GM12878 (cell line): ENCODE measurements at regions not wholly inside any gene's neighbourhood (a gene's known extent, or its start where the extent isn't known, plus 50 kb on each side); places are given as distances from the start of the nearest gene placed in this dataset.

Experiments
- ATAC-seq: fragments of 200-7000 bp; cut with Tn5 transposase; 3 replicates; pipeline ENCODE4 v1.9.1; 2020; ENCODE audit warnings: mild to moderate bottlenecking, moderate library complexity
- BruUV-seq: library from RNA; stranded (reverse); fragments of 400-500 nt; replicated peaks from 2 replicates; lab custom pipeline; 2021; lab: Mats Ljungman, UMichigan
- CTCF ChIA-PET: fragments of 300-600 bp; sonication (Branson Sonifier 250); formaldehyde crosslinking; extraction: SDS; loops from one replicate; lab custom pipeline; 2021; ENCODE audit warnings: inconsistent platforms; lab: Yijun Ruan, JAX
- POLR2A ChIA-PET: fragments of 350-600 bp; formaldehyde crosslinking; extraction: SDS; loops from one replicate; lab custom pipeline; 2021; ENCODE audit warnings: inconsistent platforms; lab: Charles Lee
- RAD21 ChIA-PET: fragments of 300-600 bp; sonication (Branson Sonifier 250); formaldehyde crosslinking; loops from one replicate; lab custom pipeline; 2023; ENCODE audit warnings: antibody characterized with exemption; ENCODE audit not compliant: unreplicated experiment; lab: Charles Lee
- SMC1A ChIA-PET: fragments of 300-600 bp; sonication (Branson Sonifier 250); formaldehyde crosslinking; loops from one replicate; lab custom pipeline; 2023; ENCODE audit not compliant: unreplicated experiment, uncharacterized antibody; lab: Charles Lee
- DNase-seq: peaks from one replicate; pipeline ENCODE4 v3.0.0-alpha.2; 2011; ENCODE audit warnings: low read depth, low spot score
- FAIRE-seq: peaks from 3 replicates; lab custom pipeline; 2011; peaks lifted over from hg19 to GRCh38; lab: Jason Lieb, UNC
- H2AFZ ChIP-seq: 2 replicates; pipeline ENCODE4 v1.6.0; 2011; ENCODE audit warnings: low read depth, low read length, control low read depth; ENCODE audit not compliant: control insufficient read depth
- H3K27ac ChIP-seq: 2 replicates; pipeline ENCODE4 v1.5.1; 2011; ENCODE audit warnings: control low read depth; ENCODE audit not compliant: control insufficient read depth, insufficient read depth
- H3K27me3 ChIP-seq, 2 experiments: replicated peaks in 1 of 2; 2 replicates each; pipeline versions ENCODE4 v1.6.0 to v1.6.1; 2011; ENCODE audit warnings: low read length in 1 of 2; ENCODE audit not compliant: control insufficient read depth in 2 of 2, insufficient read depth in 2 of 2
- H3K36me3 ChIP-seq, 2 experiments: 2 replicates each; pipeline ENCODE4 v1.5.1; 2011; ENCODE audit warnings: low read length in 1 of 2; ENCODE audit not compliant: control insufficient read depth in 2 of 2, insufficient read depth in 2 of 2
- H3K4me1 ChIP-seq: 2 replicates; pipeline ENCODE4 v1.6.1; 2011; ENCODE audit warnings: mild to moderate bottlenecking, low read length, moderate library complexity, mixed read lengths; ENCODE audit not compliant: control insufficient read depth, insufficient read depth
- H3K4me2 ChIP-seq: 2 replicates; pipeline ENCODE4 v1.6.0; 2011; ENCODE audit warnings: control low read depth; ENCODE audit not compliant: control insufficient read depth, insufficient read depth
- H3K4me3 ChIP-seq: fragments of 200-600 bp; sonication (generic); 2 replicates; pipeline ENCODE4 v1.5.1; 2016
- H3K79me2 ChIP-seq: 2 replicates; pipeline ENCODE4 v1.6.0; 2011; ENCODE audit warnings: low read length; ENCODE audit not compliant: control insufficient read depth, insufficient read depth
- H3K9ac ChIP-seq: 2 replicates; pipeline ENCODE4 v1.8.0; 2011; ENCODE audit warnings: low read length, control low read depth, mixed read lengths; ENCODE audit not compliant: control insufficient read depth, insufficient read depth
- H3K9me3 ChIP-seq: replicated peaks from 3 replicates; pipeline ENCODE4 v1.5.1; 2011; ENCODE audit warnings: mild to moderate bottlenecking, low read length; ENCODE audit not compliant: control insufficient read depth, insufficient read depth
- H4K20me1 ChIP-seq: 2 replicates; pipeline ENCODE4 v1.6.0; 2011; ENCODE audit not compliant: control insufficient read depth, insufficient read depth
- BACH1 ChIP-seq: fragments of 450-650 bp; IDR thresholded peaks from 2 replicates; pipeline ENCODE4 v1.6.1; 2017; ENCODE audit warnings: mild to moderate bottlenecking, borderline replicate concordance
- EZH2 ChIP-seq: IDR thresholded peaks from 2 replicates; pipeline ENCODE4 v1.6.1; 2012; ENCODE audit warnings: low read depth, mild to moderate bottlenecking, control low read depth, inconsistent platforms, low read length, borderline replicate concordance; ENCODE audit not compliant: control insufficient read depth
- MXI1 ChIP-seq: fragments of 150-350 bp; IDR thresholded peaks from 2 replicates; pipeline ENCODE4 v1.6.1; 2011; ENCODE audit warnings: low read depth, mild to moderate bottlenecking, inconsistent platforms, low read length, improper control_type of control experiment
- MYC ChIP-seq: IDR thresholded peaks from 2 replicates; pipeline ENCODE4 v1.6.1; 2011; ENCODE audit warnings: mild to moderate bottlenecking, low read length, moderate library complexity, inconsistent platforms; ENCODE audit not compliant: insufficient read depth, insufficient replicate concordance, insufficient read length, severe bottlenecking
- RCOR1 ChIP-seq: conservative IDR thresholded peaks from 2 replicates; pipeline ENCODE4 v1.6.1; 2012; ENCODE audit warnings: low read depth, low read length, improper control_type of control experiment
- SREBF1 ChIP-seq: IDR thresholded peaks from 2 replicates; pipeline ENCODE4 v1.6.1; 2012; ENCODE audit warnings: mild to moderate bottlenecking, low read length
- ZNF217 ChIP-seq: fragments of 450-650 bp; IDR thresholded peaks from 2 replicates; pipeline ENCODE4 v1.6.1; 2017; ENCODE audit warnings: antibody characterized with exemption, mild to moderate bottlenecking
- WGBS: methylation state at CpG from one replicate; pipeline ENCODE4 v1.1.6; 2016; ENCODE audit warnings: low lambda C conversion rate; ENCODE audit not compliant: insufficient replicate concordance, insufficient coverage; ENCODE audit errors: missing lambda C conversion rate; 5-methylcytosine and 5-hydroxymethylcytosine counted together
- in situ Hi-C: fragments of 300-500 bp; cut with MboI; formaldehyde crosslinking; loops from 9 replicates; pipeline ENCODE4 v1.14.3; 2018; ENCODE audit warnings: mixed read lengths
- intact Hi-C: fragments of 100-400 bp; cut with micrococcal nuclease; formaldehyde crosslinking; loops from one replicate; pipeline ENCODE4 v1.14.2; 2022; ENCODE audit not compliant: unreplicated experiment
- TF ChIP-seq, protein P1 (sequence below): fragments of 450-650 bp; IDR thresholded peaks from 2 replicates; pipeline ENCODE4 v1.6.1; 2014; ENCODE audit warnings: mild to moderate bottlenecking
- TF ChIP-seq, protein P2 (sequence below): fragments of 150-350 bp; IDR thresholded peaks from 2 replicates; pipeline ENCODE4 v1.6.1; 2014; ENCODE audit warnings: mild to moderate bottlenecking, low read depth, low read length
- TF ChIP-seq, protein P3 (sequence below): fragments of 450-650 bp; IDR thresholded peaks from 2 replicates; pipeline ENCODE4 v1.6.1; 2018; ENCODE audit warnings: borderline replicate concordance, mild to moderate bottlenecking; ENCODE audit not compliant: partially characterized antibody
- TF ChIP-seq, protein P4 (sequence below): fragments of 150-350 bp; IDR thresholded peaks from 2 replicates; pipeline ENCODE4 v1.6.1; 2016; ENCODE audit warnings: low read depth, low read length

DNA sequence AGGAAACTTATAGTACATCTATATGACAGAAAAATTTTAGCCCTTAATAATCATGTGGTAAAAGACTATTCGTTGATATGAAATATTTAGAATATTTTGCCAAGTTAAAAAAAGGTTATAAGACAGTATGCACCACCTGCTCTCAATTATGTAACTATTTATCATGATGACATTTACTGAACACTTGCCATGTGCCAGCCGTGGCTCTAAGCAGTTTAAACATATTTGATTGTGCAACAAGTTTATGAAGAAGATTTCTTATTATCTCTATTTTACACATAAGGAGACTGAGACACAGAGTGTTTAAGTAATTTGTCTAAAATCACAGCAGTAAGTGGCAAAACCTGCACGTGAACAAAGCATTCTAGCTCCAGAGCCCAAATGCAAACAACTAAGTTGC is 199.3 kb upstream of the JUN start (continued):
- TF ChIP-seq EZH2: no peak
- TF ChIP-seq, all 136 proteins: peak for 0

DNA sequence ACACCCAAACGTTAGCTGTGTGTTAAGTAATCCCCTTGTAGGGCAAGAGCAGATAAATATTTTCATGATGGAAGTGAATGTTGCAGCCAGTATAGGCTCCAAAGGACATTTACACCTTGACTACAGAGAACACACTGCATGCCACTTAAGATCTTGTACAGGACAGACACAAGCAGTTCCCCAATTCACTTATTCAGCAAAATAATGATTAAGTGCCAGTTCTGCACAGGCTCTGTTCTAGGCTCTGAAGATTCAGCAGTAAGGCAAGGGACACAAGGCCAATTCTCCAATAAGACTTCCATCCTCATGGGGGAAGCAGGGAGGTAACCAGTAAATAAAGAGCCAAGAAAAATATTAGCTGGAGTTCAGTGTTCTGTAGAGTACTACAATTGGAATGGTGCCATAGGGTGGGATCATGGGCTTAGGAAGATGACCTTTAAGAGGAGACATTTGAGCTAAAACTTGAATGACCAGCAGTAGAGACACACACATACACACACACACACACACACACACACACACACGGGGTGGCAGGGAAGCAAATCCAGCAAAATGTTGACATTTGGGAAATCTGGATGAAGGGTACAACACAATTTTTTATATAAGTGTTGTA is 199.9 kb upstream of the JUN start:
- BruUV-seq: no TSS peak
- H3K9ac ChIP-seq: no peak overlapping the region
- 17% methylated on average over 2 of the region's 2 CpGs for WGBS
- SMC1A ChIA-PET: no interaction called here
- H3K27me3 ChIP-seq: no peaks in the 10 kb centered on the region; a peak in 1 of 4 replicates
- intact Hi-C loops: no loop called here
- no peak for ATAC-seq
- POLR2A ChIA-PET: no interaction called here
- RAD21 ChIA-PET: no interaction called here
- H3K4me1 ChIP-seq: peaks cover 3% of the 10 kb centered on the region; the same call in 1 of the 2 replicates
- CTCF ChIA-PET: interaction anchor here (0.7 kb wide), 1 partner anchor 11 kb away, joined by 3 read pairs; no protein-coding TSS in a partner anchor
- H3K9me3 ChIP-seq: no peaks in the 10 kb centered on the region
- FAIRE-seq: no peak
- no peak overlapping the region for H3K4me2 ChIP-seq
- in situ Hi-C loops: no loop called here
- no peaks in the 10 kb centered on the region for H3K79me2 ChIP-seq
- H2AFZ ChIP-seq: no peak overlapping the region
- H4K20me1 ChIP-seq: no peaks in the 10 kb centered on the region
- H3K27ac ChIP-seq: no peak overlapping the region
- H3K36me3 ChIP-seq: no peaks in the 10 kb centered on the region
- H3K4me3 ChIP-seq: no peak overlapping the region
- no peak for DNase-seq
- TF ChIP-seq, protein P1, sequence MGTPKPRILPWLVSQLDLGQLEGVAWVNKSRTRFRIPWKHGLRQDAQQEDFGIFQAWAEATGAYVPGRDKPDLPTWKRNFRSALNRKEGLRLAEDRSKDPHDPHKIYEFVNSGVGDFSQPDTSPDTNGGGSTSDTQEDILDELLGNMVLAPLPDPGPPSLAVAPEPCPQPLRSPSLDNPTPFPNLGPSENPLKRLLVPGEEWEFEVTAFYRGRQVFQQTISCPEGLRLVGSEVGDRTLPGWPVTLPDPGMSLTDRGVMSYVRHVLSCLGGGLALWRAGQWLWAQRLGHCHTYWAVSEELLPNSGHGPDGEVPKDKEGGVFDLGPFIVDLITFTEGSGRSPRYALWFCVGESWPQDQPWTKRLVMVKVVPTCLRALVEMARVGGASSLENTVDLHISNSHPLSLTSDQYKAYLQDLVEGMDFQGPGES: no peak
- TF ChIP-seq BACH1 (no peak), SREBF1 (no peak), RCOR1 (no peak), MYC (no peak), MXI1 (no peak), ZNF217 (no peak)
- TF ChIP-seq, protein P2, sequence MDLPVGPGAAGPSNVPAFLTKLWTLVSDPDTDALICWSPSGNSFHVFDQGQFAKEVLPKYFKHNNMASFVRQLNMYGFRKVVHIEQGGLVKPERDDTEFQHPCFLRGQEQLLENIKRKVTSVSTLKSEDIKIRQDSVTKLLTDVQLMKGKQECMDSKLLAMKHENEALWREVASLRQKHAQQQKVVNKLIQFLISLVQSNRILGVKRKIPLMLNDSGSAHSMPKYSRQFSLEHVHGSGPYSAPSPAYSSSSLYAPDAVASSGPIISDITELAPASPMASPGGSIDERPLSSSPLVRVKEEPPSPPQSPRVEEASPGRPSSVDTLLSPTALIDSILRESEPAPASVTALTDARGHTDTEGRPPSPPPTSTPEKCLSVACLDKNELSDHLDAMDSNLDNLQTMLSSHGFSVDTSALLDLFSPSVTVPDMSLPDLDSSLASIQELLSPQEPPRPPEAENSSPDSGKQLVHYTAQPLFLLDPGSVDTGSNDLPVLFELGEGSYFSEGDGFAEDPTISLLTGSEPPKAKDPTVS: no peak
- TF ChIP-seq, protein P3, sequence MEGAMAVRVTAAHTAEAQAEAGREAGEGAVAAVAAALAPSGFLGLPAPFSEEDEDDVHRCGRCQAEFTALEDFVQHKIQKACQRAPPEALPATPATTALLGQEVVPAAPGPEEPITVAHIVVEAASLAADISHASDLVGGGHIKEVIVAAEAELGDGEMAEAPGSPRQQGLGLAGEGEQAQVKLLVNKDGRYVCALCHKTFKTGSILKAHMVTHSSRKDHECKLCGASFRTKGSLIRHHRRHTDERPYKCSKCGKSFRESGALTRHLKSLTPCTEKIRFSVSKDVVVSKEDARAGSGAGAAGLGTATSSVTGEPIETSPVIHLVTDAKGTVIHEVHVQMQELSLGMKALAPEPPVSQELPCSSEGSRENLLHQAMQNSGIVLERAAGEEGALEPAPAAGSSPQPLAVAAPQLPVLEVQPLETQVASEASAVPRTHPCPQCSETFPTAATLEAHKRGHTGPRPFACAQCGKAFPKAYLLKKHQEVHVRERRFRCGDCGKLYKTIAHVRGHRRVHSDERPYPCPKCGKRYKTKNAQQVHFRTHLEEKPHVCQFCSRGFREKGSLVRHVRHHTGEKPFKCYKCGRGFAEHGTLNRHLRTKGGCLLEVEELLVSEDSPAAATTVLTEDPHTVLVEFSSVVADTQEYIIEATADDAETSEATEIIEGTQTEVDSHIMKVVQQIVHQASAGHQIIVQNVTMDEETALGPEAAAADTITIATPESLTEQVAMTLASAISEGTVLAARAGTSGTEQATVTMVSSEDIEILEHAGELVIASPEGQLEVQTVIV: no peak
- TF ChIP-seq, protein P4, sequence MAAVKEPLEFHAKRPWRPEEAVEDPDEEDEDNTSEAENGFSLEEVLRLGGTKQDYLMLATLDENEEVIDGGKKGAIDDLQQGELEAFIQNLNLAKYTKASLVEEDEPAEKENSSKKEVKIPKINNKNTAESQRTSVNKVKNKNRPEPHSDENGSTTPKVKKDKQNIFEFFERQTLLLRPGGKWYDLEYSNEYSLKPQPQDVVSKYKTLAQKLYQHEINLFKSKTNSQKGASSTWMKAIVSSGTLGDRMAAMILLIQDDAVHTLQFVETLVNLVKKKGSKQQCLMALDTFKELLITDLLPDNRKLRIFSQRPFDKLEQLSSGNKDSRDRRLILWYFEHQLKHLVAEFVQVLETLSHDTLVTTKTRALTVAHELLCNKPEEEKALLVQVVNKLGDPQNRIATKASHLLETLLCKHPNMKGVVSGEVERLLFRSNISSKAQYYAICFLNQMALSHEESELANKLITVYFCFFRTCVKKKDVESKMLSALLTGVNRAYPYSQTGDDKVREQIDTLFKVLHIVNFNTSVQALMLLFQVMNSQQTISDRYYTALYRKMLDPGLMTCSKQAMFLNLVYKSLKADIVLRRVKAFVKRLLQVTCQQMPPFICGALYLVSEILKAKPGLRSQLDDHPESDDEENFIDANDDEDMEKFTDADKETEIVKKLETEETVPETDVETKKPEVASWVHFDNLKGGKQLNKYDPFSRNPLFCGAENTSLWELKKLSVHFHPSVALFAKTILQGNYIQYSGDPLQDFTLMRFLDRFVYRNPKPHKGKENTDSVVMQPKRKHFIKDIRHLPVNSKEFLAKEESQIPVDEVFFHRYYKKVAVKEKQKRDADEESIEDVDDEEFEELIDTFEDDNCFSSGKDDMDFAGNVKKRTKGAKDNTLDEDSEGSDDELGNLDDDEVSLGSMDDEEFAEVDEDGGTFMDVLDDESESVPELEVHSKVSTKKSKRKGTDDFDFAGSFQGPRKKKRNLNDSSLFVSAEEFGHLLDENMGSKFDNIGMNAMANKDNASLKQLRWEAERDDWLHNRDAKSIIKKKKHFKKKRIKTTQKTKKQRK: no peak
